ENCODE measurements at regions not wholly inside any gene's neighbourhood (a gene's known extent, or its start where the extent isn't known, plus 50 kb on each side); places are given as distances from the start of the nearest gene placed in this dataset.

DNA sequence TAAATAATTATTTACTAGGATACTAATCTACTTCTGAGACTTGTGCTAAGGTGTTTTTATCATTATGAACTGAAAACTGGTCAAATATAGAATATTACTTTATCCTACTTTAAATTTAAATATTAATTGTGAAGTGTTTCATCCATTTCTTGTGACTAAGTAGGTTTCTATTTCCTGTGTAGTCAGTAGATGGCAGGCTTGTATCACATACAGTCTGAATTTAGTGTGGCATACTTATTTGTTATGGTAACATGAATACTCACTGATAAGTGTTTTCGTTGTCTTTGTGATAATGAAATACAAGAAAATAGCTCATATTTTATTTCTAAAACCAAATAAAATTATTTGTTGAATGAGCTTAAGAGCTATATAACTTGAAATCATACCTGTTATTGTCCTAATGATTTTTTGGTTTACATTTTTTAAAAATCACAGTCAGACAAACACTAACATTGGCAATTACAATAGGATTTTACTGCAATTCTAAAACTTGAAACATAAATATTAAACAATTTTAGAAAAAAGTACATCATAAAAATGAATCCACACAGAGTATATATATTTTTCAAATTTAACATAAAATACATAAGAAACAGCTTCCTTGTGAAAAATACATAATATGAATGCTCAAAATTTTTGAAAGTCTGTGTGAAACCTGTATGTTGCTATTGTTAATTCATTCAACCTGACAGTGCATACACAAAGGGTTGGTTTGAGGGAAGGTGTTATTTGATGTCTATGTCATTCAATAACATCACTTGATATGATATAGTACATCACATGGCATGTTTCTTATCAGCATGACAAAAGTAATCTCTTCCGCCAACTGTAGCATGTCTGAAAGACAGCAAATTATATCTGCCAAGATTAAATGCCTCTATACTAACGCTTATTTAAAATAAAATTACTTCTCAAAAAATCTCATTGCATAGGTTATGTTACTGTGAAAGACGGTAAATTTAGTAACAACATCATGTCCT lies 904.8 kb upstream of the PCDH20 start:
- CTCF ChIA-PET (ENCODE audit: low intra/inter-chr PET ratio, low total read pairs), result interaction anchor here (1.4 kb wide), 1 partner anchor 38 kb away, joined by 7 read pairs; no protein-coding TSS in a partner anchor
- no peaks in the 10 kb centered on the region for H3K36me3 ChIP-seq (replicated peaks in 1 of 2; ENCODE audit: control insufficient read depth in 1 of 2, insufficient read depth in 2 of 2, low read length in 2 of 2)
- ATAC-seq (peak; percentile 46; the same call in 1 of the 3 replicates), DNase-seq (ENCODE audit: low spot score) (peak; percentile 22), FAIRE-seq (no peak)
- no peaks in the 10 kb centered on the region for H4K20me1 ChIP-seq (ENCODE audit: insufficient read depth, low read length)
- in situ Hi-C loops (cut with HindIII; ENCODE audit: extremely low pct_ligation_motif_present, low pct_unique_long_range_greater_than_20kb) (no loop called here), intact Hi-C loops (cut with micrococcal nuclease; ENCODE audit: unreplicated experiment) (loop anchor here (1.0 to 5.0 kb wide), 2 partner anchors 38 to 1137 kb away; no protein-coding TSS in a partner anchor)
- WGBS (ENCODE audit: low lambda C conversion rate), result 4% methylated on average over 4 of the region's 4 CpGs
- no peak overlapping the region for H3K27ac ChIP-seq (ENCODE audit: extremely low read length, insufficient read depth, low read length)
- H3K4me1 ChIP-seq (ENCODE audit: insufficient read depth, low read length), result no peaks in the 10 kb centered on the region
- no peaks in the 10 kb centered on the region for H3K27me3 ChIP-seq (ENCODE audit: control insufficient read depth in 1 of 2, insufficient read depth in 2 of 2, low read length in 2 of 2)
- H3K9me3 ChIP-seq (ENCODE audit: low read length), result no peaks in the 10 kb centered on the region
- H3K79me2 ChIP-seq (ENCODE audit: insufficient read depth, low read length), result no peaks in the 10 kb centered on the region
- no peak overlapping the region for H3K4me2 ChIP-seq (ENCODE audit: low read depth, low read length)
- no peak overlapping the region for H3K9ac ChIP-seq (ENCODE audit: insufficient read depth, low read depth, low read length)
- H2AFZ ChIP-seq (ENCODE audit: low read length), result no peak overlapping the region
- BruUV-seq (replicated peaks), result no TSS peak
- TF ChIP-seq ZBTB7A (CRISPR knock-in tag; IDR thresholded peaks at IDR 0.05), result no peak
- no peak for TF ChIP-seq ZNF503 (CRISPR knock-in tag; IDR thresholded peaks at IDR 0.05)
- TF ChIP-seq, protein P1, sequence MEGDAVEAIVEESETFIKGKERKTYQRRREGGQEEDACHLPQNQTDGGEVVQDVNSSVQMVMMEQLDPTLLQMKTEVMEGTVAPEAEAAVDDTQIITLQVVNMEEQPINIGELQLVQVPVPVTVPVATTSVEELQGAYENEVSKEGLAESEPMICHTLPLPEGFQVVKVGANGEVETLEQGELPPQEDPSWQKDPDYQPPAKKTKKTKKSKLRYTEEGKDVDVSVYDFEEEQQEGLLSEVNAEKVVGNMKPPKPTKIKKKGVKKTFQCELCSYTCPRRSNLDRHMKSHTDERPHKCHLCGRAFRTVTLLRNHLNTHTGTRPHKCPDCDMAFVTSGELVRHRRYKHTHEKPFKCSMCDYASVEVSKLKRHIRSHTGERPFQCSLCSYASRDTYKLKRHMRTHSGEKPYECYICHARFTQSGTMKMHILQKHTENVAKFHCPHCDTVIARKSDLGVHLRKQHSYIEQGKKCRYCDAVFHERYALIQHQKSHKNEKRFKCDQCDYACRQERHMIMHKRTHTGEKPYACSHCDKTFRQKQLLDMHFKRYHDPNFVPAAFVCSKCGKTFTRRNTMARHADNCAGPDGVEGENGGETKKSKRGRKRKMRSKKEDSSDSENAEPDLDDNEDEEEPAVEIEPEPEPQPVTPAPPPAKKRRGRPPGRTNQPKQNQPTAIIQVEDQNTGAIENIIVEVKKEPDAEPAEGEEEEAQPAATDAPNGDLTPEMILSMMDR (CRISPR knock-in tag; IDR thresholded peaks at IDR 0.05), result peak; percentile 58
- no peak for TF ChIP-seq PRPF4 (IDR thresholded peaks at IDR 0.05; ENCODE audit: low read depth, low read length, poor library complexity, severe bottlenecking)
- TF ChIP-seq STAG1 (CRISPR knock-in tag; IDR thresholded peaks at IDR 0.05), result peak; percentile 64
- no peak for TF ChIP-seq SRY (CRISPR knock-in tag; IDR thresholded peaks at IDR 0.05)
- no peak overlapping the region for H3K4me3 ChIP-seq (replicated peaks in 1 of 3; ENCODE audit: insufficient read depth in 1 of 3, low read depth in 2 of 3, low read length in 3 of 3)
- POLR2A ChIA-PET, result no interaction called here
